NAMALWA (cell line): ENCODE measurements at regions not wholly inside any gene's neighbourhood (a gene's known extent, or its start where the extent isn't known, plus 50 kb on each side); places are given as distances from the start of the nearest gene placed in this dataset.
"Not testable (repeated sequence)": the region's sequence is repeated elsewhere in the genome, so short reads cannot be mapped to it uniquely, and the experiment has no call there.

Experiments used
- DNase-seq: peaks from one replicate; pipeline ENCODE4 v3.0.0-alpha.2; 2015; ENCODE audit warnings: low spot score

DNA sequence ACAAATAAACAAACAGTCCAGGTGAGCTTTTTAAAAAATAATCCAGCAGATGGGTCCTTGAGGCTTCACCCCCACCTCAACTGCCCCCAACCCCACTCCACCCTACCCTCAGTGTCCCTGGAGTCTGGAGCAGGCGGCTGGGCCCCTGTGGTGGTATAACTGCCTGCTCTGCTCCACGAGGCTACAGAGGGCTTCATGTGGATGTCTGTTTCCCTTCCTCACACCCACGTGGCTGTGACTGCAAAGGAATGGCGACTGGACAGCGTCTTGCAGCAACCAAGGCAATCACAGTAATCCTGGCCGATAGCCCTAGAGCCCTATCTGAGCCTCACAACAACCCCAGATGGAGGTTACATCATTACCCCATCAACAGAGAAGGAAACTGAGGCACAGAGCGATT lies 76.5 kb downstream of the SLC2A10 start:
- no peak for DNase-seq

DNA sequence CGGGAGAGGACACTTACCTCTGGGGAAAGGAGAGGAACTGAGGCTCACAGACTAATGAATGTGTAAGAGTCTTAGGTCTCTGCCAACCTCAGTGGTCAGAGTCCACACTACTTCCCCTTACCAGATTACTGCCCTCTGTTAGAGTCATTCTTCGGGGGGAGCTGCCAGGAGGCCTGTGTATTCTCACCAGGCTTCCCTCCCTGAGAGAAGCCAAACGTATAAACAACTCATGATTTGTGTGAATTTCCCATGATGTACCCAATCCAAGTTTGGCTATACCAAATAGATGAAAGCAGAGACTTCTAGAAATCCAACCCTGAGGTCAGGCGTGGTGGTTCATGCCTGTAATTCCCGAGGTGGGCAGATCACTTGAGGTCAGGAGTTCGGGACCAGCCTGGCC lies 77.1 kb downstream of the SLC2A10 start:
- no peak for DNase-seq

DNA sequence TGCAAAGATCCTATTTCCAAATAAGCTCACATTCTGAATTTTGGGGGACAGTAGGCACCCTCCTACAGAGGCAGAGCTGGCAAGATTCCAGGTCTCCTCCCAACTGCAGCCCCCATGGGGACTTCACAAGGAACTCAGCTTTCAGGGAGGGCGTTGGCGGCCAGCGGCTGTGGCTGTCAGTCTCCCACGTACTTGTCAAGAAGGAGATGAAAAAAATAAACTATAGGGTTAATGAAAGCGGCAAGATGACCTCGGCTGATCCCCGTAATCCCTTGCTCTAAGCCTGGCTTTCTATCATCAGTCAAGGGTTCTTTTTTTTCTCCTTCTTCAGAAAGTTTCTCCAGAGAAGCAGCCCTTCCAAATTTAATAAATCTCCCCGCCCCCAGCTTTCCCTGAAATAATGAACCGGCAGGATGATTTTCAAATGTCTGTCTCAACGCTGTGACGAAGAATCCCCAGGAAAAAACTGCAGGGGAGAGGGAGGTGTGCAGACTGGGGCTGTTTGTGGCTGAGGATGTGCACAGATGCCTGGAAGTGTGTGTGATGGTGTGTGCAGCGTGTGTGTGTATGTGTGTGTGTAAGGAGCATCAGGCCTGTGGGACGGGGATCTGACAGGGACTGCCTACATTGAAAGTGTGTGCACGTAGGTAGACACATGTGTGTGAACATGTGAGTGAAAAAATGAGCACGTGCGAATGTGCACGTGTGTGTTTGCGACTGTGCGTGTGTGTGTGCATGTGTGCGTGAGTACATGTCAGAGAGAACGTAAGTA lies 78.7 kb downstream of the SLC2A10 start:
- DNase-seq = no peak

DNA sequence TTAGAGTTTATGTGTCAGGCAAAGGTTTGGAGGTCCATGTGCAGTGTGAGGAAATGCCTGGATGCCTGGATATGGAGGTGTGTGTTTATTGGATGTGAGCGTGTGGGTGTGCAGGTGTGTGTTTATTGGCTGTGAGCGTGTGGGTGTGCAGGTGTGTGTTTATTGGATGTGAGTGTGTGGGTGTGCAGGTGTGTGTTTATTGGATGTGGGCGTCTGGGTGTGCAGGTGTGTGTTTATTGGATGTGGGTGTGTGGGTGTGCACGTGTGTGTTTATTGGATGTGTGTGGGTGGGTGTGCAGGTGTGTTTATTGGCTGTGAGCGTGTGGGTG lies 79.3 kb downstream of the SLC2A10 start:
- DNase-seq = not testable (repeated sequence)

DNA sequence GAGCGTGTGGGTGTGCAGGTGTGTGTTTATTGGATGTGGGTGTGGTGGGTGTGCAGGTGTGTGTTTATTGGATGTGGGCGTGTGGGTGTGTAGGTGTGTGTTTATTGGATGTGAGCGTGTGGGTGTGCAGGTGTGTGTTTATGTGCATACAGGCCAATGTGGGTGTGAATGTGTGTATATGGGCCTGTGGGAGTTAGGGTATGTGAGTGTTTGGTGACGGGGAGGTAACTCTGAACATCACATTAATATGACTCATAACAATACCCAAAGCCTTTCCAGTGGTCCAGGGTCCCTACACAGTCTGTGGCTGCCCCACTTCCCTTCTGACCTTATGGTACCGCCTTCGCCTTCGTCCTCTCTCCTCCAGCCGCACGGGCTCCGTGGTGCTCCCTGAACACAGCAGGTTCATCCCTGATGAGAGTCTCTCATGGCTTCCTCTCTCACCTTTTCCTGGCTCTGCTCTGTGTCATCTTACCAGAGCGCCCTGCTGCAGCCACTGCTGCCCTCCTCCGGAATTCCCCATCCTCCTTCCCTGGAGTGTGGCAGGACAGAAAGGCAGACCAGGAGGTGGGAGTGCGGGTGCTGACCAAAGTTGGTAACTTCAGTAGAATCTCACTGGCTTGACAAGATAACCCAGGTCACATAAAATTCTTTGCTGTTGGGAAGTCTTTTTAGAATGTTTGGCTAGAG lies 80.0 kb downstream of the SLC2A10 start:
- DNase-seq = no peak

DNA sequence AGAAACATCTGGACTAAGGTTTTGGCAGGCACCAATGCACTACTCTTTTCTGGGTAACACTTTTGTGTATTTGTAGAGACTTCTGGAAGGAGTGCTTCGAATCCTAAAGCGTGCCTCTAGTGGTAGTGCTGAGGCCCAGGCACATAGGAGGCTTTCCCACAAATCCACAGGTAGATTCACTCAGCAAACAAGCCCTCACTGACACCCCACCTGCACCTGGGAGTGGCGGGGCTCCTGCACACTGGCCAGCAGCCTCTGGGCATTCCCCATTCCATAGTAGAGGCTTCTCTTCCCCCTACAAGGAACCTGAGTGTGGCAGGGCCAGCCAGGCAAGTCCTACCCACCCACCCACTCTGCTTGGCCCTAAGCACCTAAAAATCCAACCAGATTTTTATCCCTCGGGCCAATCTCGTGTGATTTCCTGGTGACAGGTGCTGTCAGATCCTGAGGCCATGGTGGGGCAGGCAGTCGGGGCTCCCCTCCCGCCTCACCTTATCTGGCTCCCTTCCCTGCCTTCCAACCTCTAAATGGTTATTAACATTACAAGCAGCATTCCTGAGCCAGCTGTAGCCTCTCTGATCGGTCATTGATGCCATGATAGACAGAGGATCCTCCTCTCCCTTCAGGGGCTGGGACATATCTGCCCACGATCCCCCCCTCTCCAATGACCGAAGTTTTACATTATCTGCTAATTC lies 82.4 kb downstream of the SLC2A10 start:
- no peak for DNase-seq

DNA sequence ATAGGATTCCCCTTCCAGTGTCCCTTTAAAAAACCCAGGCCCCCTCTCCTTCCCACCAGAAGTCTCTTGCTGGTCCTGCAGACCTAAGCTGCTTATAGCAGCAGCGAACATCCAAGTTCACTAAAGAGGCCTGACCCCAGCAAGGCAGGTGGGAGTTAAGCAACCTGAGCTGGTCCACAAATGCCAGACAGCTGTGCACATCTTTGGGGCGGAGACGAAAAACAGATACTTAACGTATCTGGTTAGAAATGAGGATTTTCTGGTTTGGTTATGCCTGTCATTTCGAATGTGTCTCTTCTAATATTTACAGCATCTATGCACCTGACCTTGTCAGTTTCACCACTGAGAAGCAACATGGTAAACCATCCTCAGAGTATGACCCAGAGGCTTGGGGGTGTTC lies 87.8 kb downstream of the SLC2A10 start:
- DNase-seq = no peak

DNA sequence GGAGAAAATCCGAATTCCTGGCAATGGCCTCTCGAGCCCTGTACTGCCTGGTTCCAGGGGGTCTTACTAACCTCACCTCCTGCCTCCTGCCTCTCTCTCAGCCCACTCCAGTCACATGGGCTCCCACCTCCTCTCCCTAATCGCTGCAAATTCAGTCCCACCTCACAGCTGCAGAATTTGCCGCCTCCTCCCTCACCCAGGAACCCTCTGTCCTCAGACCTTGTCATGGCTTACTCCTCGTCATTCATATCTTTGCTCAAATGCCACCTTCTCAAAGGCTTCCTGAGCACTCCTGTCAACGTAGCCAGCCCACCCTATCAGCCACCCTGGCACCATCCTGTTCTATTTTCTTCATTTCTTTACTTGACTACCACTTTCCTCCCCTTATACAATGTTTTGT lies 89.0 kb downstream of the SLC2A10 start:
- no peak for DNase-seq

DNA sequence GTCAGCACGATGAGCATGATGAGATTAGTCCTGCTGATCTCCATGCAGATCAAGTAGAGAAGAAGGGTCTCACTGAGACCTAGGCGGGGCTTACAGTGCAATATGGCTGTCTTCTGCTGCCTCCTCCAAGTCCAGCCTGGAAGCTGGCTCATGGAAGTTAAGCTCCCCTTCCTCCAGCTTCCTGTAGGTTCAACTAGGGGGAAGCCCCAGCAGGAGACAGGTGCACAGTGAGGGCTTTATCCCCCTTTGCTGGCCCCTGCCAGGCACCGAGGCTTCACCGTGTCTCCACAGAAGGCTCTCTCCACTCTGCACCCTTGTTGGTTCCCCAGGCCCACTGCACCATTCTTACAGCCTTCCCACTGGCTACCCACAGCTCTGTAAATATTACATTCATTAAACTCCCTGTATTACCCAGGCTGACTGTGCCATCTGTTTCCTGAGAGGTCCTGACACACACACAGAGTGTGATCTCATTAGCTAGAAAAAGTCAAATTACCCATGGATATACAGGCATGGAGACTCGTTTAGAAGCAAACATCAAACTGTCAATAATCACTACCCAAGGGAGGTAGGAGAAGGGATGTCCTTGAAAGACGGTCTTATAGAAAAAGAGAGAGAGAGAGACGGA lies 90.4 kb downstream of the SLC2A10 start:
- DNase-seq = no peak

DNA sequence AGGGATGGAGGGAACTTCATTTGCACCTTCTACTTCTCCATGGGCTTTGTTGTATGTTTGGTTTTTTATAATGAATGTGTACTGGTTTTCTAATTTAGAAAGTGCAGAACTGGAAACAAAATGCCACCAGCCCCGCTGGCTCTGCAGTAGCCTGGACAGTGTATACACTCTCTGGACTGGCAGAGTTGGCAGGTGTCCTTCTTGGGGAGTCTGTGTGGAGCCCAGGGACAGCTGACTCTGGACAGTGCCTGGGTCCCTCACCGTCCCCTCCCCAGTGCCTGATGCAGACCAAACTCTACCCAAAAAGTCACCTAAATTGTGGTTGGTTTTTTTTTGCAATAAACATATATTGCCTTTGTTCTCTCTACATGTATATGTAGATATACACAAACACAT lies 91.0 kb downstream of the SLC2A10 start:
- no peak for DNase-seq

DNA sequence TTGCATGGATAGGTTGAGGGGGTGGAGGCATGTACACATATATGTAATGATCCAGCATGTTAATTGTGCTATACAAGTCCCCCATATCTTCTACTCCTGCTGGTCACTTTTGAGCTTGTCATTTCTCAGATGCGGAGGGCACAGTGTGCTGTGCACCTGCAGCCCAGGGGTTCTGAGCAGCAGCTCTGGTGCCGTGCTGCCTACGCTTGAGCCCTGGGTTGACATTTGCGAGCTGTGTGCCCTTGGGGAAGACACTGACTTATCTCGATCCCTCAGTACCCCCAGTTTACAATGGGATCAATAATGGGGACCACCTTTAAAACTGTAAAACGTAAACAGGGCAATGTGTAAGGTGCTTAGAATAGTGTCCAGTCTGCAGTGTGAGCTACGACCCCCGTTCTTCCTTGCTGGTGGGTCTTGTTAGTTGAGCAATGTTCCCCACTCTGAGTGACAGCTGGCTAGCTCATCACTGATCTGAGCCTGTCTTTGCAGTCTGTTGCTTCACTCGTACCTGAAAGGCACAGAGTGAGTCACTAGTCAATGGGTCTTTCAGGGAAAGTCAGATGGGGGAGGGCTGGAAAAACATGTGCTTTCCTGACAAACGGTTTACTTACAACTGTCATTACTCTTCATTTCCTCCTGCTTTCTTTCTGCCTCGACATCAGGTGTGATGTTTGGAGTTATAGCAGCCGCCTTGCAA lies 91.7 kb downstream of the SLC2A10 start:
- DNase-seq = no peak

DNA sequence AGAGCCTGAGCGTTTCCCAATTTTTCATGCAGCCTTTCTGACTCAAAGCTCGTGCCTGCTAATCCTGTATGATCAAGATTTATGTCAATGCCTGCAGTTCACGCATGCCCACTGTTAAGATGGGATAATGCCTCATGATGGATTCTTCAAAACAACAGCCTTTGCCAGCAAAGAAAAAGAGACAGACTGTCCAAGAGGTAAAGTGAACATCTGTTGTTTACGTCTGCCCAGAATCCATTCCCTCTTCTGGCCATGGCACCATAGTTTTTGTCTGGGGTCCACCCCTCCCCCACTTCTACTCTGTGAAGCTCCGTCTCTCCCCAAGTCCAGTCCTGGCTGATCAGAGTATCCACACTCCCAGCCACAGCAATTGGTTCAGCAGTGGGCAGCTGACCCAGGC lies 91.9 kb upstream of the EYA2 start:
- DNase-seq = no peak

DNA sequence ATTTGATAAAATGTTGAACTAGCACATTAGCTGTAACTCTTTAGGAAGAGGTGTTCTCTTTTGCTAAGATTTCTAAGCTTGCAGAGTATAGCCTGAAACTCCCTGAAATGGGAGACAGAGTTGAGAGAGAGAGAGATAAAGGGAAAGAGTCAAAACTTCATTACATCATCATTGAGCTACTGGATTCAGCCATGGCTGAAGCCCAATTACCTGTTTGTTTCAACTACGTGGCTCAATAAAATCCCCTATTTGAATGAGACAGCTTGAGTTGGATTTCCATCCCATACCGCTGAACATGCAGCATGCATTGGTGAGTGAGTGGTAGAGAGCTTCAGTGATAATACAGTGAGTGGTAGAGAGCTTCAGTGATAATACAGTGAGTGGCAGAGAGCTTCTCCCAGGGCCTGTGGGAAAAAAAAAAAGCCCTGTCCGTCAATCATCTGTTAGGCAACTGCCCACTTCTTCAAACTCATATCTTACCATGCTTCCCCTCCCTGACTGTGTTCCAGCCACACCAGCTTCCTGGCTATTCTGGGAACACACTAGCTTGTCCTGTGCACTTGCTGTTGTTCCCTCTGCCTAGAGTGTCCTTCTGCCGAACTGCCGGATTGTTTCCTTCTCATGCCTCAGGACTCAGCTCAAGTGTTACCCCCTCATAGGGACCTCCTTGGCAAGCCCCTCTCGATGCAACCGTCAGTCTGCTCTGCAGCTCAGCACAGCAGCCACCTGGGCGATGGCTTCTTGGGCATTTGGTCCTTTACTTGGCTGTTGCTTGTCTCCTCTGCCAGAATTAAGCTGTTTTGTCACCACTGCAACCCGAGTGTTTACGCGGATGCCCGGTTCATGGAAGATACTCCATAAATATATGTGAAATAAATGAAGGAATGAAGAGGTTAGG lies 91.3 kb upstream of the EYA2 start:
- DNase-seq = no peak

DNA sequence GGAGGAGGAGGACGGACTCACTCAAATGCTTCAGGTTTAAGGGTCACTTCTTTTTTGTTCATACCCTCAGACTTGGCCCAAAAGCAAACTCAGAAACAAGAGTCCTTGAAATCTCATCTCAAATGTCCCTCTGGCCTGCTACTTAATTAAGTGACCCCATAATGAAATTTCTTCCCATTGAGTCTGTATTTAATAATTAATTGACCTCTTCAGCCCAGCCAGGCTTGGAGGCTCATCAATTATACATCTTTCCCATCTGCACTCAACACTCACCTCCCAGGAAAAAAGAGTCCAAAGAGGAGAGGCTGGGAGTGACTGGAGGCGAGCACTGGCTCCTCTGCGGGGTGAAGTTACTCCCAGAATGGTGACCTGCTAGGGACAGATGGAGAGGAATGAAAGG lies 90.5 kb upstream of the EYA2 start:
- DNase-seq = no peak

DNA sequence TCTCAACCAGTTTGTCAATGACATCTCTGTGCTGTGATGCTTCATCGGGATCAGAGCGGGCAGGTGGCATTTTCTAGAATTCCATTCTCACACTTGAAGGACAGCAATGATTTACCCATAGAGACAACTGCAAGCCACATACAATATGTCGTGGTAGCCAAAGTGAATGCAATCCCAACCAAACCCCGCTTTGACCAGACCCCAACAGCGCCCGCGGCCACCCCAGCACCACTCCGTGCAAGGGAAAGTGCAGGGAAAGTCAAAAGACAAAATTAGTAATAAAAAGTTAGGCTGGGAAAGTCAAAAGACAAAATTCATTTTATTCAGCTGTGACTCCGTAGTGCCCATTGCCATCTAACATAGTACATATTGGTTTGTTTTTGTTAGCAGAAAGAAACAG lies 88.8 kb upstream of the EYA2 start:
- DNase-seq = no peak

DNA sequence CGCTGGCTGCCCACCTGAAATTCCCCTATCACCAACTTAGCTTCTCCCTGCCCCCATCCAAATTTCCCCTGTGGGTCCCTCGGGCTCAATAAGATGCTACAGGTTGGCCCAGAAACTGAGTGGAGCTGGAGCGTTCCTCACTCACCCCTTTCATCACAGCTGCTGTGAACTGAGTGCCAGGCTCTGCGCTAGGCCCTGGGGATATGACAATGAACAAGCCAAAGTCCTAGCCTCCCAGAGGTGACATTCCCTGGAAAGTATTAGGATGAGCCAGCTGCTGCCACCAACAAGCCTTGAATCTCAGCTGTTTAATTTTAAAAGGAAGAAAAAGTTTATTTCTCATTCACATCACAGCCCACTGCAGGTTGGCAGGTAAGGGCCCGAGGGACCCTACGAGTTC lies 86.6 kb upstream of the EYA2 start:
- DNase-seq = no peak

DNA sequence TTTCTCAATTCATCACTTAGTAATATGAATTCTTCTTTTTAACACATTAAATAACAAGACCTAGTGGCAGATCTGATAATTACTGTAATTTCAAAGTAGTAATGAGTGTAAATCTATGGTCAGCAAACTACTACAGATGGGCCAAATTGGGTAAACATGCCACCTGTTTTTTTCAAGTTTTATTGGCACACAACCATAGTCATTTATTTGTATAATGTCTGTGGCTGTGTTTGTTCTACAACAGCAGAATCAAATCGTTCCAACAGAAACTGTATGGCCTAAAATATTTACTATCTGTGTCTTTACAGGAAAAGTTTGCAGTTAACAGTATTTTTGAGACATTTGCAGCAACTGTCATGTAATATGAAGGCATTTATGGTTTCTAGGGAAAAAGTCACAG lies 86.1 kb upstream of the EYA2 start:
- no peak for DNase-seq

DNA sequence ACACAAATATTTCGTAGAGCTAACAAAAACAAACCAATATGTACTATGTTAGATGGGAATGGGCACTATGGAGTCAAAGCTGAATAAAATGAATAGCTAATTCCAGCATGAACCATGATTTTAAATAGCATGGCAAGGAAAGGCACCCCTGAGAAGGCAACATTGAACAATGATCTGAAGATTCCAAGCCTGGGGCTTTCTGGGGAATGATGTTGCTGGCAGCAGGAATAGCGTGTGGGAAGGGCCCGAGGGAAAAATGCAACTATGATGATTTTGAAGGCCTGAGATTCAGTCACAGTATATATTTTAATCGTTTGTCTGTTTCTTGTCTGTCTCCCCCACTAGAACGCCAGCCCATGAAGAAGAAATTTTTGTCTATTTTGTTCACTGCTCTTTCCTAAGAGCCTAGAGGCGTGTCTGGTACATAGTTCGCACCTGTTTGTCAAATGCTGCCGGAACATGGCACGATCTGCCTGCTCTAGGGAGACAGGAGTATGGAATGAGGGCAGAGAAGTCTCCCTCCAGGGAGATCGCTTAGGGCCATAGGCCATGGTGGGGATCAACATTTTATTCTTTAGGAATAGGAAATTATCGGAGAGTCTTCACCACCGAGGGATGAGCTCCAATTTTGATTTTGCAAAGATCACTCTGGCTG lies 84.8 kb upstream of the EYA2 start:
- no peak for DNase-seq

DNA sequence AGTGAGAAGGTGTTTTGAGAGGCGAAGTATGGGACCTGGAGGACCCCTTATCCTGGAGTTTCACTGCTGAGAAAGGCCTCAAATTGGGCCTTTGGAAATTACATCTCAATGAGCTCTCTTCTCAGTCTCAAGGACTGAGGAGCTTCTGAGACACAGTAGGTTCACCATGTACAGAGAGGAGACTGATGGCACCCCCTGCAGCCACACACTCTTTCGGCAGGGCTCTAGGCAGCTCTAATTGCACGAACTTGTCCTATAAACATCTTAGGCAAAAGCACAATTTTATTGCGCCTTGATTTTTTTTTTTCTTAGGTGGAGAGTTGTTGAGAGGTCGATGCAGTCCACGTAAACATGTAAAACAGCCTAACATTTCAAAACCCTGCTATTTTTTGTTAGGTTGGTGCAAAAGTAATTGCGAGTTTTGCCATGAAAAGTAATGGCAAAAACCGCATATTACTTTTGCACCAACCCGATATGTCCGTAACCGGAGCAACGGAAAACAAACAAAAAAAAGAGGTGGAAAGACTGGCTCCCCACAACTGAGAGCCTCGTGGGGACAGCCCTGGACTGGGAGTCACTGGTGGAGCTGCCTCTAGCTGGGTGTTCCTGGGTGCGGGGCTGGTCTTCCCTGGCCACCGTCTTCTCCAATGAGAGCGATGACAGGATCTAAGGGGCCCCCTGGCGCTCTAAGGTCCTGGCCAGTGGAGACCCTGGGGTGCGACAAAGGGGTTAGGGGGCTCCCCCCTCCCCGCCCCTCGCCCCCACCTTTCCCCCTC lies 84.0 kb upstream of the EYA2 start:
- no peak for DNase-seq
